Astrocyte (in vitro differentiated cells and primary cell): ENCODE measurements at regions not wholly inside any gene's neighbourhood (a gene's known extent, or its start where the extent isn't known, plus 50 kb on each side); places are given as distances from the start of the nearest gene placed in this dataset.

Experiments used
- EZH2 ChIP-seq: IDR thresholded peaks from 2 replicates; pipeline ENCODE4 v1.6.1; 2012; ENCODE audit warnings: mild to moderate bottlenecking, low read length, inconsistent platforms; ENCODE audit not compliant: insufficient read depth
- TF ChIP-seq, protein P1 (sequence below): IDR thresholded peaks from 2 replicates; pipeline ENCODE4 v1.5.1; 2011; ENCODE audit warnings: low read depth, mild to moderate bottlenecking, inconsistent platforms, low read length, moderate library complexity; ENCODE audit not compliant: insufficient read depth

DNA sequence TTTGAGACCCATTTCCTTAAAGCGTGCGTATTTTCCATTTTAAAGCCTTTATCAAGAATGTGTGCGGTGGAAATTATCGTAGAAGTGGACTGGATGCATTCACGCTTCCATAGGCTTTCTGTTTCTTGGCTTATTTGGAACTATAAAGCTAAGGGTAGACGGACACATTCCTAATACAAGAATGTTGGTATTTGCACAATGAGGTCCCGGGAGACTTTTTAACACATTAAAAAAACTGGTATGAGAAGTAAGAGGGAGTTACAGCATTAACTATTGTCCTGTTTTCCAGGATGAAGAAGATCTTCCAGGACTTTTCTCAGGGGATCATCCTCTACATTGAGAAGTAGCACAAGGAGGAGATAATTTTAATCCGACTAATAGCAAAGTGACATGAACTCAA lies 653.0 kb downstream of the MTRR start:
- TF ChIP-seq, protein P1, sequence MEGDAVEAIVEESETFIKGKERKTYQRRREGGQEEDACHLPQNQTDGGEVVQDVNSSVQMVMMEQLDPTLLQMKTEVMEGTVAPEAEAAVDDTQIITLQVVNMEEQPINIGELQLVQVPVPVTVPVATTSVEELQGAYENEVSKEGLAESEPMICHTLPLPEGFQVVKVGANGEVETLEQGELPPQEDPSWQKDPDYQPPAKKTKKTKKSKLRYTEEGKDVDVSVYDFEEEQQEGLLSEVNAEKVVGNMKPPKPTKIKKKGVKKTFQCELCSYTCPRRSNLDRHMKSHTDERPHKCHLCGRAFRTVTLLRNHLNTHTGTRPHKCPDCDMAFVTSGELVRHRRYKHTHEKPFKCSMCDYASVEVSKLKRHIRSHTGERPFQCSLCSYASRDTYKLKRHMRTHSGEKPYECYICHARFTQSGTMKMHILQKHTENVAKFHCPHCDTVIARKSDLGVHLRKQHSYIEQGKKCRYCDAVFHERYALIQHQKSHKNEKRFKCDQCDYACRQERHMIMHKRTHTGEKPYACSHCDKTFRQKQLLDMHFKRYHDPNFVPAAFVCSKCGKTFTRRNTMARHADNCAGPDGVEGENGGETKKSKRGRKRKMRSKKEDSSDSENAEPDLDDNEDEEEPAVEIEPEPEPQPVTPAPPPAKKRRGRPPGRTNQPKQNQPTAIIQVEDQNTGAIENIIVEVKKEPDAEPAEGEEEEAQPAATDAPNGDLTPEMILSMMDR, result no peak
- TF ChIP-seq EZH2, result no peak
